ENCODE measurements at regions not wholly inside any gene's neighbourhood (a gene's known extent, or its start where the extent isn't known, plus 50 kb on each side); places are given as distances from the start of the nearest gene placed in this dataset.

DNA sequence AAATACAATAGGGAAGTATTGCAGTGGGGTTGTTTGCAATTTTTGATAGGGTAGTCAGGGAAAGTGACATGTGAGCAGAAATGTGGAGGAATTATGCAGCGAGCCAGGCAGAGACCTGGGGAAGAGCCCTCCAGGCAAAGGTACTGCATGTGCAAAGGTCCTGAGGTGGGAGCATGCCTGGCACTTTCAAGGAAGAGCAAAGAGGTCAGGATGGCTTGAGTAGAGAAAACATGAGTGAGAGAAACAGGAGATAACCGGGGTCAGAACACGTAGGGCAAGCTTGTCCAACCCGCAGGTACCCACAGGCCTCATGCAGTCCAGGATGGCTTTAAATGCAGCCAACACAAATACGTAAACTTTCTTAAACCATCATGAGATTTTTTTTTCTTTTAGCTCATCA is 71.0 kb downstream of the COQ2 start:
- TF ChIP-seq ZFX (IDR thresholded peaks at IDR 0.05) (no peak), POLR2A (IDR thresholded peaks at IDR 0.05; ENCODE audit: borderline replicate concordance, extremely low read depth, insufficient read depth, insufficient read length) (no peak)
- TF ChIP-seq, protein P1, sequence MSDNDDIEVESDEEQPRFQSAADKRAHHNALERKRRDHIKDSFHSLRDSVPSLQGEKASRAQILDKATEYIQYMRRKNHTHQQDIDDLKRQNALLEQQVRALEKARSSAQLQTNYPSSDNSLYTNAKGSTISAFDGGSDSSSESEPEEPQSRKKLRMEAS (IDR thresholded peaks at IDR 0.05): no peak
- TF ChIP-seq, protein P2, sequence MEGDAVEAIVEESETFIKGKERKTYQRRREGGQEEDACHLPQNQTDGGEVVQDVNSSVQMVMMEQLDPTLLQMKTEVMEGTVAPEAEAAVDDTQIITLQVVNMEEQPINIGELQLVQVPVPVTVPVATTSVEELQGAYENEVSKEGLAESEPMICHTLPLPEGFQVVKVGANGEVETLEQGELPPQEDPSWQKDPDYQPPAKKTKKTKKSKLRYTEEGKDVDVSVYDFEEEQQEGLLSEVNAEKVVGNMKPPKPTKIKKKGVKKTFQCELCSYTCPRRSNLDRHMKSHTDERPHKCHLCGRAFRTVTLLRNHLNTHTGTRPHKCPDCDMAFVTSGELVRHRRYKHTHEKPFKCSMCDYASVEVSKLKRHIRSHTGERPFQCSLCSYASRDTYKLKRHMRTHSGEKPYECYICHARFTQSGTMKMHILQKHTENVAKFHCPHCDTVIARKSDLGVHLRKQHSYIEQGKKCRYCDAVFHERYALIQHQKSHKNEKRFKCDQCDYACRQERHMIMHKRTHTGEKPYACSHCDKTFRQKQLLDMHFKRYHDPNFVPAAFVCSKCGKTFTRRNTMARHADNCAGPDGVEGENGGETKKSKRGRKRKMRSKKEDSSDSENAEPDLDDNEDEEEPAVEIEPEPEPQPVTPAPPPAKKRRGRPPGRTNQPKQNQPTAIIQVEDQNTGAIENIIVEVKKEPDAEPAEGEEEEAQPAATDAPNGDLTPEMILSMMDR (IDR thresholded peaks at IDR 0.05 in 2 of 3, conservative IDR thresholded peaks at IDR 0.05 in 1 of 3; ENCODE audit: borderline replicate concordance in 1 of 3, insufficient read depth in 1 of 3, low read depth in 2 of 3, low read length in 2 of 3): no peak
